GM18517 (cell line): ENCODE measurements at regions not wholly inside any gene's neighbourhood (a gene's known extent, or its start where the extent isn't known, plus 50 kb on each side); places are given as distances from the start of the nearest gene placed in this dataset.

Experiments
- ATAC-seq: cut with Tn5 transposase; IDR thresholded peaks from one replicate; pipeline ENCODE4 v1.9.1; 2021; ENCODE audit warnings: mild to moderate bottlenecking, moderate library complexity; ENCODE audit not compliant: unreplicated experiment

DNA sequence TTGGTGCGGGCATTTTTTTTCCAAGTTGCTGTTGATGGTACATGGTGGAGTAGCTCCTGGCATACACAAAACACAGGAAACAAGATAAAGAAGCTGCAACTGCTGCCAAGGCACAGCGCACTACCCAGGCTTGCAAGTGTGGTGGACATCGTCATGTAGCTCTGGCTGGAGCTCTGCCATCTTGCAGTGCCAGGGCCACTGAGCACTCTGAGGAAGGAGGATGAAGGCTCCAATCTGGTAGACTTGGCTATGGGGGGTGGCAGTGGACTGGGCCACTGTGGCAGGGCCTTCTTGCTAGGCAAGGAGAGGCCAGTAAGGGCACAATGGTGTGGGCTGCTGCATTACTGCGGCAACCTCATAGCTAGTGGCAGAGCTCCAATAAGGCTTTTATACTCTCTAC lies 263.5 kb downstream of the CENPW start:
- no peak for ATAC-seq

DNA sequence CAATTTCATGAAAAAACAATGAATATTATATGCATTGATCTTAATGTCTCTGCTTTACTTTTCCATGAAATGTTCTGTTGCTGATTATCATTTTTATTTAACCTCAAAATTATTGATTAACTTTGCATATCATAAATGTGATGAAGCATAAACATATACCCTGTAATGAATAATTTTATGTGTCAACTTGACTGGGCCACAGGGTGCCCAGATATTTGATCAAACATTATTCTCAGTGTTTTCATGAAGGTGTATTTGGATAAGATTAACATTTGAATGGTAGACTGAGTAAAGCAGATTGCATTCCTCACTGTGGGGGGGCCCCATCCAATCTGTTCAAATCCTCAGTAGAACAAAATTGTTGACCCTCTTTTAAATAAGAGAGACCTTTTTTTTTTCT lies 265.2 kb downstream of the CENPW start:
- ATAC-seq, result no peak

DNA sequence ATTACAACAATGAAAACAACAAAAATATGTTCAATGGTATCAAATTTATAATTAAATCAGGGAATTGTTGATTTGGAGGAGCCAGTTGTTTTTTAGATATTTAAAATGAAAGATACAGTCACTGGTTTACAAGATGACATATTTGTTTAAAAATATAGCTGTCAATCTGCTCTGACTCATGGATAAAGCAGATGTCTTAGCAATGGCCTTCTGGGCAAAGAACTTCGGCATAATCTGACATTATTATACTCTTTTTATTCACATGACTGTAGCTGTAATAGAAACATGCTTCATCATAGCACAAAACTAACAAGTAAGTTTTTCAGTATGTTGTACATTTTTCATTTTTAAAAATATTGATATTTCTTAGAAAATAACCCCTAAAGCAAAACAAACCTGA lies 267.4 kb downstream of the CENPW start:
- no peak for ATAC-seq

GRCh38 chr6:126608681-126609080 lies 268.8 kb downstream of the CENPW start:
- no peak for ATAC-seq

GRCh38 chr6:126614642-126615504 lies 275.0 kb downstream of the CENPW start:
- no peak for ATAC-seq

DNA sequence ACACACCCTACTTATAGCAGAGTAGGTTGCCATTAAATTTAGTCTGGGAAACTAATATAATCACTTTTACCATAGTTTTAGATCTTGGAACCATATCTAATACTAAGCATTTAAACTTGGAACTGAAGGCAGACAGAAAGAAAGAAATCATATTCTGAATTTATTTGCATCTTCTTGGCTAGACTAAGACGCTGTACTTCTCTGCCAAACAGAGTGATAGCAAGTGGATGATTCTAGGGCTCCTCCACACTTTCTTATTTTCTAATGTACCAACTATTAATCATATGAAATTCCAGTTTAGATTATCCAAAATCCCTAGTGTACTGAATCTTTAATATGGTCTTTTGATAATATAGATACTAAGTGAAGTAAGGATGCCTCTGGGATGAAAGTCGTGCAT lies 277.0 kb downstream of the CENPW start:
- ATAC-seq, result no peak

- ATAC-seq, result no peak
Observed at GRCh38 chr6:126618639-126619343, 278.9 kb downstream of the CENPW start.

- no peak for ATAC-seq
Observed at GRCh38 chr6:126620719-126621118, 280.8 kb downstream of the CENPW start.

DNA sequence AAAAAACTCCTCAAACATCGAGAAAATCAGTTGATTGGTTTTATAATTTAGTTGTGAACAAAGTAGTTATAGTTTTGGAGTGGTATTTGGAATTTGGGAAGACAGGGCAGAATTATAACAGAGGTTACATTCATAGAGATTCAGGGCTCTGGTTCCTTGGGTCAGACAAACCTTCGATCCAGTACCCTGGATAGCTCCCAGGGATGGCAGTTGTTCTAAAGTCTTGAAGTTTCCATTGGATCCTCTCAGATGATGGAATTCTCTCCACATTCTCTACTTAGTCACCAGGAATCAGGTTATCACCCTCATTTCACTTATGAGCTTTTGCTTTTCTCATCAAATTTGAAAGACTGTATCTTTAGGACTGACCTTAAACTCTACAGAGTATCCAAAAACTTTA lies 285.1 kb downstream of the CENPW start:
- ATAC-seq, result no peak

DNA sequence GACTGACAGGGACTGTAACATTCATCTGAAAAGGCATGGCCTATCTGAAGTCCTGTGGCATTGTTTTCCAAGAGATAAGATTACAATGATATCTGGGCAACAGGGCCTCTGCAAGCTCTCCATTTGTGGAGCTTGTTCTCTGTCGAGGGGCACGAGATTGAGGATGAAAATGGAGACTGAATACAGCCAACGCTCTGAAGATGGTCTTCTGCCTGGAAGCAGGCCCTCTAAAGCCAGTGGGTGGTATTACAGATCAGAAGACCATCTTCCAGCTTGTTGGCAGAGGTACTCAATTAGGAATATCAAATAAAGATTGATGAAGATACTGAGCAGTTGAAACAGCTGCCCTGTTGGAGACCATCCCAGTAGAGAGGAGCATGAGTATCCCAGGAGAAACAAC lies 288.2 kb downstream of the CENPW start:
- no peak for ATAC-seq

GRCh38 chr6:126631363-126631762 lies 291.4 kb downstream of the CENPW start:
- no peak for ATAC-seq

GRCh38 chr6:126632271-126632670 lies 292.4 kb downstream of the CENPW start:
- ATAC-seq, result no peak

DNA sequence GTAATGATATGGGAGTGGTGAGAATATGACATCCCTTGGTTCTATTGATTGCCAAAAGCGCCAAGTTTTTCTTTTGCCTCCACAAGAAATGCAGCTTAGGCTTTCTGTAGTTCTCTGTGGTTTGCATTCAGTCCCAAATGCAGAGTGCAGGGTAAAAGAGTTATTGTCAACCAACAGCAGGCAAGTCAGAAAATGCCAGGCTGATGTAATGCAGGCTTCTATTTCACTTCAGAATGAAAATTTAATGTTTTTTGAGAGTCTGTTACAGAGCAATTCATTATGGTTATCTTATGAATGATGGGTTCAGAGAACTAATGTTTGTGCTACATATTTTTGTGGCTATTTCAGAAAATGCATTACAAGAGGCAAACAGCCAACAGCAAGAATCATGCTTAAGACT lies 293.5 kb downstream of the CENPW start:
- no peak for ATAC-seq

DNA sequence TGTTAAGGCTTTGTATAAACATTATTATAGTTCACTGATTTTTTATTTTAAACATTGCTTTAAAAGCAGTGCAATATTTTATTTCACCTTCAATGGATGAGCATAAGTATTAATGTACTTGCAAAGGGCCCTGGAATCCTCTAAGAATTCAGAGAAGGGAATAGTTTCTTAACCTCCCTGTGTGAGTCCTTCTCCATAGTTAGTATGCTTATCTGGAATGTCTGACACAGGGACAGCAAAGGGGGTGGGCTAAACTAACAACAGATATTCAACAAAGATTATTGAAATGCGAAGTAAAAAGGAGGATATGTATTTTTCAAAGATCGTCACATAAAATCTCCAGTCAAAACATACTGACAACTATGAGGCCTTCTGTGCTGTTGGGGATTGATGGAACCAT lies 300.4 kb downstream of the CENPW start:
- no peak for ATAC-seq

DNA sequence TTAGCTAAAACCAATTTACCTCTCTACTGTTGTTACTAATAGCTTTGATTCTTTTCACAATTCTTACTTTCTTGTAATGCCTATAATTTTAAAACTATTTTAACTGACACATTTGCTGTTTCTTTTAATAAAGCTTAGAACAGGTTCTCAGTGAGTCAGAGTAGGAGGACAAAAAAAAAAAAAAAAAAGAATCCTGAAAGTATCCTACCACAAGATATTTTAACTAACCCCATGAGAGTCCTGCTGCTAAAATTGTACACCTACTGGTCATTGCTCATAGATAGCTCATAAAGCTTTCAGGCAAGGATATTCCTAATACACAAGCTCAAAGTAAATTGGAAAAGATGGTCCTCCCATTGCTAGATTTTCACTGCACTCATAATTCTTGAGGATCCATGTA lies 301.0 kb downstream of the CENPW start:
- ATAC-seq, result no peak

- no peak for ATAC-seq
Observed at GRCh38 chr6:126641641-126642040, 301.7 kb downstream of the CENPW start.

- no peak for ATAC-seq
Observed at GRCh38 chr6:126643352-126643751, 303.4 kb downstream of the CENPW start.

- no peak for ATAC-seq
Observed at GRCh38 chr6:126650931-126651330, 311.0 kb downstream of the CENPW start.

DNA sequence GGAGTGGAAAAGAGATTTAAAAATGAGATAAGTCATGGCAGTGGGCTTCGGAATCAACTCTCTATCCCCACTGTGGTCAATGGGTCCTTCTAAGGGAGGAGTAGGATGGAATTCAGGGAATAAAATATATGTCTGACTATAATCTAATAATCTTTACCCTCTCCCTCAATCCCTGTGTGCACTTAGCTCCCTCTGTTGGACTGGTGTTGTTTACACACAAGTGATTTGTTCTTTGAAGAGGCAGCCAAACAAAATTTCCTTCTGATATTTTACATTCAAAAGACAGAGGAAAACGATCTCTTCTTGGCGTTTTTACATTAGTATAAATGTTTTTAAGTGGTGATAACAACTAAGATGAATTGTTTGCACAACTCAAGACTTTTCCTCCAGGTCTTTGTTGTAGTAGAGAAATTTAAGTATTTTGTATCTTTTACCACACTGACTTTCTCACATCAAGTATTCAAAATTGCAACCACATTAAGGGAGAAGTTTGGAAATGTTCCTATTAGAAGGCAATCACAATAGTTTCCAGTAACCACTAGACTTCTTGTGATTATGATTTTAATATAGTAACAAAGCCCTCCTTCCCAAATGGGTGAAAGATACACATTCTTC lies 317.8 kb downstream of the CENPW start:
- no peak for ATAC-seq

DNA sequence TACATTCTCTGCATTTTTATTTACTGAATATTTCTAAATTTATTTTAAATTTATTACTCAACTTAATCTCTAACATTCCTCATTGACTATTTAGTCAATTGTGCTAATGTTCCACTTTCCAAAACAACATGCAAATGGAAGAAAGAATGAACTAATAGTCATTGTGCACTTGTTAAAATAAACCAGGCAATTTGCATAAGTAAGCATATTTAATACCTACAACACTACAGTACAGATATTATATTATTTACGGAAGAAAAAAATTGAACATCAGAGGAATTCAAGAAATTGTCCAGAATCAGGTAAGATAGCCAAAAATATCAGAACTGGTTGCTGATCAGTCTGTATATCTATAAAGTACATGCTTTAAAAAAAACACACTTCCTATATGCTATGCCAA lies 320.5 kb downstream of the CENPW start:
- no peak for ATAC-seq

- no peak for ATAC-seq
Observed at GRCh38 chr6:126661646-126662045, 321.7 kb downstream of the CENPW start.

DNA sequence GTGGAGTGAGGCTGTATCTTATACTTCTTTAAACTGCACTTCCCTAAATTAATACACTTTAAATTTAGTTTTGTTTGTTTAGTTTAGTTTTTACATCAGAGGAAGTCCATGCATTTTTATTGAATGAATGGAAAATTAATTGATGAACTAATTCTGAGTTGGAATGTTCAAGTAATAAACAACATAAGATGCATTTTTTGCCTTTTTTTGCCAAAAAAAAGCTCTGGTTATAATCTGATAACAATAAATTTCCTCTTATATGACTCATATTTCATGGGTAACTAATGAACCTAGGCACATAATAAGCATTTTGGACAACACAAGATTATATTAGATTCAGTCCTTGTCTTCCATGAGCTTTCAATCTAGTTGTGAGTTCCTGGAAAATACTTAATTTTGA lies 323.1 kb downstream of the CENPW start:
- no peak for ATAC-seq
